ENCODE measurements at regions not wholly inside any gene's neighbourhood (a gene's known extent, or its start where the extent isn't known, plus 50 kb on each side); places are given as distances from the start of the nearest gene placed in this dataset.

GRCh38 chr10:78393094-78393493 is 359.4 kb downstream of the RPS24 start:
- H3K4me3 ChIP-seq (ENCODE audit: low read depth, low read length) = no peak overlapping the region
- peaks cover 5% of the 10 kb centered on the region for H3K27me3 ChIP-seq (replicated peaks)
- H3K36me3 ChIP-seq (replicated peaks) = no peaks in the 10 kb centered on the region
- TF ChIP-seq, protein P1, sequence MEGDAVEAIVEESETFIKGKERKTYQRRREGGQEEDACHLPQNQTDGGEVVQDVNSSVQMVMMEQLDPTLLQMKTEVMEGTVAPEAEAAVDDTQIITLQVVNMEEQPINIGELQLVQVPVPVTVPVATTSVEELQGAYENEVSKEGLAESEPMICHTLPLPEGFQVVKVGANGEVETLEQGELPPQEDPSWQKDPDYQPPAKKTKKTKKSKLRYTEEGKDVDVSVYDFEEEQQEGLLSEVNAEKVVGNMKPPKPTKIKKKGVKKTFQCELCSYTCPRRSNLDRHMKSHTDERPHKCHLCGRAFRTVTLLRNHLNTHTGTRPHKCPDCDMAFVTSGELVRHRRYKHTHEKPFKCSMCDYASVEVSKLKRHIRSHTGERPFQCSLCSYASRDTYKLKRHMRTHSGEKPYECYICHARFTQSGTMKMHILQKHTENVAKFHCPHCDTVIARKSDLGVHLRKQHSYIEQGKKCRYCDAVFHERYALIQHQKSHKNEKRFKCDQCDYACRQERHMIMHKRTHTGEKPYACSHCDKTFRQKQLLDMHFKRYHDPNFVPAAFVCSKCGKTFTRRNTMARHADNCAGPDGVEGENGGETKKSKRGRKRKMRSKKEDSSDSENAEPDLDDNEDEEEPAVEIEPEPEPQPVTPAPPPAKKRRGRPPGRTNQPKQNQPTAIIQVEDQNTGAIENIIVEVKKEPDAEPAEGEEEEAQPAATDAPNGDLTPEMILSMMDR (IDR thresholded peaks at IDR 0.05; ENCODE audit: low read depth, low read length, missing control alignments) = no peak
- in situ Hi-C loops (cut with HindIII; ENCODE audit: low pct_ligation_motif_present, low sequenced_read_pairs) = no loop called here
- DNase-seq = no peak
- H3K27ac ChIP-seq = no peak overlapping the region

DNA sequence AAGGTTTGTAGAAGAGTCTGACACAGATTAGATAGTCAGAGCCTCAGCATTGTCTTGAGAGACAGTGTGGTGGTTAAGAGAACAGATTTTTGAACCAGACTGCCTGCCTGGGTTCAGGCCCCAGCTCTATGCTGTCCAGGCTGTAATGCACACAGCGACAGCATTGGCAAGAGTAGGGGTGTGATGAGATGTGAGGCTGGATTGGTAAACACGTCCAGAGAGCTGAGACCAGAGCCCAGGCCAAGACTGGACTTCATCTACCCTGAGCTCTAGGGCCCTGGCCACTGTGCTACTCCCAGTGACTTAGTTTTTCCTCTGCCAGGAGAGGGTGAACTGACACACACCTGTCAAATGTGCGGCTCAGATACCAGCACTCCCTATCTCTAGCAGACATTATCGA is 360.4 kb downstream of the RPS24 start:
- H3K27ac ChIP-seq = no peak overlapping the region
- no peak for DNase-seq
- peaks cover 5% of the 10 kb centered on the region for H3K27me3 ChIP-seq (replicated peaks)
- TF ChIP-seq, protein P1 (IDR thresholded peaks at IDR 0.05; ENCODE audit: low read depth, low read length, missing control alignments) = no peak
- H3K4me3 ChIP-seq (ENCODE audit: low read depth, low read length) = no peak overlapping the region
- no peaks in the 10 kb centered on the region for H3K36me3 ChIP-seq (replicated peaks)
- in situ Hi-C loops (cut with HindIII; ENCODE audit: low pct_ligation_motif_present, low sequenced_read_pairs) = no loop called here

DNA sequence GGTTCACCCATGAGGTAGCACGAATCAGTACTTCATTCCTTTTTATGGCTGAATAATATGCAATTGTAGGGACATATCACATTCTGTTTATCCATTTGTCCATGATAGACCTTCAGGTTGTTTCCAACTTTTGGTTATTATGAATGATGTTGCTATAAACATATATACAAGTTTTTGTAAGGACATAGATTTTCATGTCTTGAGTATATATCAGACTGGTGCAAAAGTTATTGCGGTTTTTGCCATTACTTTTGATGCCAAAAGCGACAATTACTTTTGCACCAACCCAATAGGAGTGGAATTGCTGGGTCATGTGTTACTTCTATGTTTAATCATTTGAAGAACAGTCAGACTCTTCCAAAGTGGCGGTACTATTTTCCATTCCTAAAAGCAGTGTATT is 361.5 kb downstream of the RPS24 start:
- peaks cover 5% of the 10 kb centered on the region for H3K27me3 ChIP-seq (replicated peaks)
- DNase-seq = no peak
- no peaks in the 10 kb centered on the region for H3K36me3 ChIP-seq (replicated peaks)
- TF ChIP-seq, protein P1 (IDR thresholded peaks at IDR 0.05; ENCODE audit: low read depth, low read length, missing control alignments) = no peak
- no peak overlapping the region for H3K4me3 ChIP-seq (ENCODE audit: low read depth, low read length)
- H3K27ac ChIP-seq = no peak overlapping the region
- in situ Hi-C loops (cut with HindIII; ENCODE audit: low pct_ligation_motif_present, low sequenced_read_pairs) = no loop called here

DNA sequence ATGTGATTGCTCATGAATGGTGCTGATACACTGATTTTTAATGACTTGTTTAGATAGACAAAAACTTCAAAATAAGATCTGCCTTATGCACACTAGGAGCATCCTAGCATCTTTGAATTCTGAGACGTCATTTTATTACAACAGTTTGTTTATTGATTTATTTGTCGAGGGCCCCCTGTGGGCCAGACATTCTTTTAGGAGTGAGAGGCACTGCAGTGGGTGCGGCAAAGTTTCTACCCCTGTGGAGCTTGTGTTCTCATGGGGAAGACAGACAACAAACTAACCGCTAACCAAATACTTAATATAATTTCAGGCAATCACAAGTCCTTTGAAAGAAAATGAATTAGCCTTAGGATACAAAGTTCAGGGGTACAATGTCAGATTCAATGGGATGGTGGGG is 363.1 kb downstream of the RPS24 start:
- H3K27me3 ChIP-seq (replicated peaks) = peaks cover 7% of the 10 kb centered on the region
- H3K4me3 ChIP-seq (ENCODE audit: low read depth, low read length) = no peak overlapping the region
- TF ChIP-seq, protein P1 (IDR thresholded peaks at IDR 0.05; ENCODE audit: low read depth, low read length, missing control alignments) = no peak
- no peak overlapping the region for H3K27ac ChIP-seq
- H3K36me3 ChIP-seq (replicated peaks) = no peaks in the 10 kb centered on the region
- DNase-seq = no peak
- in situ Hi-C loops (cut with HindIII; ENCODE audit: low pct_ligation_motif_present, low sequenced_read_pairs) = no loop called here

- TF ChIP-seq, protein P1 (IDR thresholded peaks at IDR 0.05; ENCODE audit: low read depth, low read length, missing control alignments) = no peak
- Histone ChIP-seq H3K4me3 (ENCODE audit: low read depth, low read length) (no peak overlapping the region), H3K36me3 (replicated peaks) (no peaks in the 10 kb centered on the region), H3K27ac (no peak overlapping the region), H3K27me3 (replicated peaks) (peaks cover 8% of the 10 kb centered on the region)
- in situ Hi-C loops (cut with HindIII; ENCODE audit: low pct_ligation_motif_present, low sequenced_read_pairs) = no loop called here
- DNase-seq = no peak
These were observed 364.1 kb downstream of the RPS24 start for GRCh38 chr10:78397786-78398185.

- peaks cover 8% of the 10 kb centered on the region for H3K27me3 ChIP-seq (replicated peaks)
- in situ Hi-C loops (cut with HindIII; ENCODE audit: low pct_ligation_motif_present, low sequenced_read_pairs) = no loop called here
- TF ChIP-seq, protein P1 (IDR thresholded peaks at IDR 0.05; ENCODE audit: low read depth, low read length, missing control alignments) = no peak
- H3K36me3 ChIP-seq (replicated peaks) = no peaks in the 10 kb centered on the region
- no peak overlapping the region for H3K27ac ChIP-seq
- no peak for DNase-seq
- H3K4me3 ChIP-seq (ENCODE audit: low read depth, low read length) = no peak overlapping the region
These were observed 364.7 kb downstream of the RPS24 start for GRCh38 chr10:78398382-78398781.

Data from brain microvascular endothelial cell (primary cell).